H1 (cell line): ENCODE measurements at regions not wholly inside any gene's neighbourhood (a gene's known extent, or its start where the extent isn't known, plus 50 kb on each side); places are given as distances from the start of the nearest gene placed in this dataset.
A peak's percentile ranks its signal among the peaks of the same experiment; 100 is the strongest.

ENCODE experiments used
- CTCF ChIA-PET: fragments of 300-600 bp; sonication (Branson Sonifier 250); formaldehyde crosslinking; loops from one replicate; lab custom pipeline; 2021; ENCODE audit not compliant: partially characterized antibody; lab: Charles Lee
- POLR2A ChIA-PET: fragments of 300-600 bp; sonication (Branson Sonifier 250); formaldehyde crosslinking; loops from one replicate; lab custom pipeline; 2021; ENCODE audit warnings: inconsistent platforms; ENCODE audit not compliant: partially characterized antibody; lab: Charles Lee
- DNase-seq, 2 experiments: peaks; one replicate each; pipeline versions ENCODE4 v3.0.0 to v3.0.0-alpha.2; 2010 to 2022; ENCODE audit warnings: low spot score in 2 of 2, low read depth in 1 of 2, mixed read lengths in 1 of 2
- FAIRE-seq: peaks from 2 replicates; lab custom pipeline; 2011; peaks lifted over from hg19 to GRCh38; lab: Jason Lieb, UNC
- H2AFZ ChIP-seq: 2 replicates; pipeline ENCODE4 v1.8.1; 2012; ENCODE audit warnings: low read length, inconsistent platforms
- H2AK5ac ChIP-seq: 2 replicates; pipeline ENCODE4 v1.6.1; 2013; ENCODE audit warnings: low read depth, low read length
- H2BK120ac ChIP-seq: replicated peaks from 2 replicates; pipeline ENCODE3; 2013; ENCODE audit warnings: low read depth, low read length, inconsistent platforms
- H2BK12ac ChIP-seq: 2 replicates; pipeline ENCODE4 v1.6.1; 2013; ENCODE audit warnings: low read depth, low read length
- H2BK15ac ChIP-seq: 2 replicates; pipeline ENCODE4 v1.6.1; 2013; ENCODE audit warnings: low read length
- H2BK20ac ChIP-seq: 2 replicates; pipeline ENCODE4 v1.6.1; 2013; ENCODE audit warnings: low read length
- H2BK5ac ChIP-seq: 2 replicates; pipeline ENCODE4 v1.6.1; 2013; ENCODE audit warnings: low read depth, low read length
- H3K14ac ChIP-seq: 2 replicates; pipeline ENCODE4 v1.6.1; 2013; ENCODE audit warnings: inconsistent platforms; ENCODE audit not compliant: insufficient read length
- H3K18ac ChIP-seq: 2 replicates; pipeline ENCODE4 v1.6.1; 2013; ENCODE audit warnings: low read length; ENCODE audit errors: extremely low read depth
- H3K23ac ChIP-seq: 2 replicates; pipeline ENCODE4 v1.6.1; 2013; ENCODE audit warnings: inconsistent platforms; ENCODE audit not compliant: insufficient read length
- H3K23me2 ChIP-seq: 2 replicates; pipeline ENCODE4 v1.6.1; 2013; ENCODE audit warnings: low read depth, low read length
- H3K27ac ChIP-seq: 2 replicates; pipeline ENCODE4 v1.6.1; 2011; ENCODE audit warnings: low read depth, low read length, inconsistent platforms
- H3K27me3 ChIP-seq, 4 experiments: replicated peaks in 1 of 4; 1 replicate in 1 of 4; 2 replicates in 3 of 4; pipeline versions ENCODE4 v1.6.1 to v1.8.1; 2011 to 2013; ENCODE audit warnings: low read length in 3 of 4, mild to moderate bottlenecking in 3 of 4, inconsistent platforms in 2 of 4, mixed read lengths in 2 of 4, moderate library complexity in 1 of 4; ENCODE audit not compliant: control insufficient read depth in 3 of 4, insufficient read depth in 3 of 4; ENCODE audit errors: extremely low read depth in 1 of 4
- H3K36me3 ChIP-seq, 4 experiments: 2 replicates each; pipeline versions ENCODE4 v1.6.1 to v1.8.1; 2011 to 2013; ENCODE audit warnings: mild to moderate bottlenecking in 4 of 4, low read length in 3 of 4, moderate library complexity in 2 of 4, control low read depth in 1 of 4, inconsistent platforms in 1 of 4; ENCODE audit not compliant: insufficient read depth in 4 of 4, control insufficient read depth in 2 of 4
- H3K4ac ChIP-seq: replicated peaks from 2 replicates; pipeline ENCODE3; 2013; ENCODE audit warnings: low read length, low read depth, mixed read lengths, inconsistent platforms; ENCODE audit not compliant: insufficient read length
- H3K4me1 ChIP-seq, 4 experiments: replicated peaks in 1 of 4; 1 replicate in 1 of 4; 2 replicates in 3 of 4; pipeline versions ENCODE4 v1.6.1 to v1.8.1; 2011 to 2013; ENCODE audit warnings: low read length in 3 of 4, inconsistent platforms in 2 of 4, mixed read lengths in 1 of 4; ENCODE audit not compliant: insufficient read depth in 4 of 4, control insufficient read depth in 3 of 4
- H3K4me2 ChIP-seq, 2 experiments: 2 replicates each; pipeline versions ENCODE4 v1.6.1 to v1.8.1; 2011 to 2013; ENCODE audit warnings: low read depth in 2 of 2, low read length in 2 of 2, control low read depth in 1 of 2, inconsistent platforms in 1 of 2, mild to moderate bottlenecking in 1 of 2; ENCODE audit not compliant: insufficient read depth in 1 of 2
- H3K4me3 ChIP-seq, 4 experiments: fragments of 200-600, 300-600 bp in 1 of 4; sonication (generic), shearing (Covaris generic), sonication (Bioruptor Twin) in 1 of 4; 2 replicates each; pipeline versions ENCODE4 v1.5.1 to v1.8.1; 2011 to 2016; ENCODE audit warnings: low read length in 4 of 4, low read depth in 3 of 4, control low read depth in 2 of 4, inconsistent platforms in 2 of 4, mild to moderate bottlenecking in 2 of 4, mixed read lengths in 1 of 4, moderate library complexity in 1 of 4; ENCODE audit not compliant: insufficient read depth in 2 of 4; ENCODE audit errors: extremely low read depth in 1 of 4
- H3K56ac ChIP-seq: replicated peaks from 2 replicates; pipeline ENCODE3; 2013; ENCODE audit warnings: low read depth, mild to moderate bottlenecking, mixed read lengths, low read length, inconsistent platforms; ENCODE audit not compliant: insufficient read length
- H3K79me1 ChIP-seq: 2 replicates; pipeline ENCODE4 v1.6.1; 2013; ENCODE audit warnings: low read depth, low read length, control low read depth
- H3K79me2 ChIP-seq, 2 experiments: 2 replicates each; pipeline versions ENCODE4 v1.6.1 to v1.8.1; 2012 to 2013; ENCODE audit warnings: low read length in 2 of 2, mild to moderate bottlenecking in 2 of 2, inconsistent platforms in 1 of 2; ENCODE audit not compliant: insufficient read depth in 2 of 2, control insufficient read depth in 1 of 2
- H3K9ac ChIP-seq, 4 experiments: replicated peaks in 1 of 4; 1 replicate in 1 of 4; 2 replicates in 3 of 4; pipeline versions ENCODE4 v1.6.1 to v1.8.1; 2011 to 2013; ENCODE audit warnings: low read depth in 3 of 4, low read length in 3 of 4, control low read depth in 2 of 4, mild to moderate bottlenecking in 2 of 4, moderate library complexity in 2 of 4, inconsistent platforms in 1 of 4; ENCODE audit errors: extremely low read depth in 1 of 4
- H3K9me3 ChIP-seq, 2 experiments: 2 replicates each; pipeline versions ENCODE4 v1.6.1 to v1.8.1; 2012 to 2013; ENCODE audit warnings: mild to moderate bottlenecking in 2 of 2, moderate library complexity in 2 of 2, control low read depth in 1 of 2, inconsistent platforms in 1 of 2, low read depth in 1 of 2, low read length in 1 of 2, mixed read lengths in 1 of 2; ENCODE audit not compliant: insufficient read depth in 2 of 2
- H4K20me1 ChIP-seq, 2 experiments: replicated peaks in 1 of 2; 2 replicates each; pipeline versions ENCODE3 to v1.8.1; 2011 to 2013; ENCODE audit warnings: inconsistent platforms in 2 of 2, low read length in 2 of 2, mild to moderate bottlenecking in 1 of 2; ENCODE audit not compliant: insufficient read depth in 2 of 2, control insufficient read depth in 1 of 2
- H4K5ac ChIP-seq: 2 replicates; pipeline ENCODE4 v1.6.1; 2013; ENCODE audit warnings: low read length, low read depth, mixed read lengths, inconsistent platforms; ENCODE audit not compliant: insufficient read length
- H4K8ac ChIP-seq: 2 replicates; pipeline ENCODE4 v1.8.0; 2013; ENCODE audit warnings: mild to moderate bottlenecking, moderate library complexity, low read length, inconsistent platforms; ENCODE audit not compliant: insufficient read depth; ENCODE audit errors: extremely low read depth
- H4K91ac ChIP-seq: replicated peaks from 2 replicates; pipeline ENCODE3; 2013; ENCODE audit warnings: low read length, mixed read lengths, inconsistent platforms; ENCODE audit not compliant: insufficient read length
- CEBPB ChIP-seq: IDR thresholded peaks from 2 replicates; pipeline ENCODE4 v1.6.1; 2012; ENCODE audit warnings: low read depth, low read length
- TAF7 ChIP-seq: optimal IDR thresholded peaks from 2 replicates; pipeline ENCODE3; 2011; ENCODE audit warnings: low read depth, mild to moderate bottlenecking, inconsistent platforms, low read length, moderate library complexity, borderline replicate concordance
- WGBS, 2 experiments: shearing (Covaris generic) in 1 of 2; methylation state at CpG; one replicate each; pipeline versions ENCODE4 v1.1.6 to v1.1.7; 2013 to 2015; ENCODE audit warnings: low lambda C conversion rate in 2 of 2, mixed read lengths in 2 of 2, inconsistent platforms in 1 of 2, low coverage in 1 of 2, missing lambda C conversion rate in 1 of 2; ENCODE audit not compliant: insufficient replicate concordance in 2 of 2, insufficient coverage in 1 of 2, insufficient read length in 1 of 2; ENCODE audit errors: extremely low coverage in 1 of 2, missing lambda C conversion rate in 1 of 2; 5-methylcytosine and 5-hydroxymethylcytosine counted together

DNA sequence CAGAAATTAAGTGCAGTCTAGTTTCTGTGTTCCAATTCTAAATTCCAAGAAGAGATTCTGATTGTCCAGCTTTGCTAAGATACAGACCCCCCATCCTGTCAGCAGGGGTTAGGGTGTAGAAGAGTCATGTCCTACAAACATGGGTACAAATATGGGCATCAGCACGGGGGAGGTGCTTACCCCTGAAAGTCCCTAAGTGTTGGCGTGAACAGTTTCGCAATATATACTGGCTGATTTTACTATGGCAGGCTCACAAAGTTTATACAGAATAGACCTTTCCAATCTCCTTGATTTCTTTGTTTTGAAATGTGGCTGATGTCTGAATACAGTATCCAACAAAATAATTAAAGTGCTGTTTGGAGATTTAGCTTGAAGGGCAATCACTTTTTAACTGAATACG lies 71.6 kb upstream of the PPM1H start:
- H3K27me3 ChIP-seq, result no peaks in the 10 kb centered on the region
- H4K91ac ChIP-seq, result no peak overlapping the region
- no peaks in the 10 kb centered on the region for H3K79me2 ChIP-seq
- no peaks in the 10 kb centered on the region for H3K4me1 ChIP-seq
- H3K9me3 ChIP-seq, result no peaks in the 10 kb centered on the region
- no peak overlapping the region for H2BK20ac ChIP-seq
- ChIA-PET CTCF (no interaction called here), POLR2A (no interaction called here)
- no peak overlapping the region for H3K9ac ChIP-seq
- FAIRE-seq, result no peak
- H2BK120ac ChIP-seq, result no peak overlapping the region
- no peak overlapping the region for H2AFZ ChIP-seq
- H3K4ac ChIP-seq, result no peak overlapping the region
- no peak overlapping the region for H2AK5ac ChIP-seq
- 91% methylated on average over 4 of the region's 4 CpGs; no CpG with 5 or more reads in 1 of the 2 experiments for WGBS, 2 experiments
- TF ChIP-seq TAF7, result no peak
- TF ChIP-seq CEBPB, result peak; percentile 56; the same call in 1 of the 2 replicates
- no peak overlapping the region for H3K56ac ChIP-seq
- no peak overlapping the region for H2BK15ac ChIP-seq
- no peaks in the 10 kb centered on the region for H3K36me3 ChIP-seq
- H3K27ac ChIP-seq, result no peak overlapping the region
- H4K5ac ChIP-seq, result no peak overlapping the region
- H2BK12ac ChIP-seq, result no peak overlapping the region
- no peak overlapping the region for H2BK5ac ChIP-seq
- no peak overlapping the region for H3K4me2 ChIP-seq
- H3K4me3 ChIP-seq, result no peak overlapping the region
- no peaks in the 10 kb centered on the region for H3K79me1 ChIP-seq
- H4K20me1 ChIP-seq, result no peaks in the 10 kb centered on the region
- H3K23me2 ChIP-seq, result no peaks in the 10 kb centered on the region
- H3K14ac ChIP-seq, result no peak overlapping the region
- no peak overlapping the region for H3K23ac ChIP-seq
- no peak overlapping the region for H4K8ac ChIP-seq
- no peak for DNase-seq
- H3K18ac ChIP-seq, result no peak overlapping the region
